Thyroid gland (tissue), 4 donors: ENCODE measurements at regions not wholly inside any gene's neighbourhood (a gene's known extent, or its start where the extent isn't known, plus 50 kb on each side); places are given as distances from the start of the nearest gene placed in this dataset.

Experiments used
- POLR2A ChIP-seq, 2 donors: fragments of 450-650 bp; IDR thresholded peaks; one replicate each; pipeline ENCODE4 v1.6.1; 2017; ENCODE audit warnings: antibody characterized with exemption in 2 of 2, mild to moderate bottlenecking in 2 of 2, moderate library complexity in 1 of 2
- TF ChIP-seq, protein P1 (sequence below), 6 experiments: fragments of 200-600 bp in 3 of 6; fragments of 450-650 bp in 3 of 6; sonication (generic) in 3 of 6; IDR thresholded peaks; one replicate each; pipeline ENCODE4 v1.5.1; 2016 to 2019; ENCODE audit warnings: antibody characterized with exemption in 6 of 6, mild to moderate bottlenecking in 2 of 6, inconsistent platforms in 1 of 6, moderate library complexity in 1 of 6

DNA sequence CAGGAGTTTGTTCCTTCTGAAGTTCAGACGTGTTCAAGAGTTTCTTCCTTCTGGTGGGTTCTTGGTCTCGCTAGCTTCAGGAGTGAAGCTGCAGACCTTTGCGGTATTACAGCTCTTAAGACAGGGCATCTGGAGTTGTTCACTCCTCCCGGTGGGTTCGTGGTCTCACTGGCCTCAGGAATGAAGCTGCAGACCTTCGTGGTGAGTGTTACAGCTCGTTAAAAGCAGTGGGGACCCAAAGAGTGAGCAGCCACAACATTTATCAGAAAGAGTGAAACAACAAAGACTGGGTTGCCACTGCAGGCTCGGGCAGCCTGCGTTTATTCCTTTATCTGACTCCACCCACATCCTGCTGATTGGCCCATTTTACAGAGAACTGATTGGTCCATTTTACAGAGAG, 373.1 kb downstream of the ETS1 start:
- TF ChIP-seq, protein P1, sequence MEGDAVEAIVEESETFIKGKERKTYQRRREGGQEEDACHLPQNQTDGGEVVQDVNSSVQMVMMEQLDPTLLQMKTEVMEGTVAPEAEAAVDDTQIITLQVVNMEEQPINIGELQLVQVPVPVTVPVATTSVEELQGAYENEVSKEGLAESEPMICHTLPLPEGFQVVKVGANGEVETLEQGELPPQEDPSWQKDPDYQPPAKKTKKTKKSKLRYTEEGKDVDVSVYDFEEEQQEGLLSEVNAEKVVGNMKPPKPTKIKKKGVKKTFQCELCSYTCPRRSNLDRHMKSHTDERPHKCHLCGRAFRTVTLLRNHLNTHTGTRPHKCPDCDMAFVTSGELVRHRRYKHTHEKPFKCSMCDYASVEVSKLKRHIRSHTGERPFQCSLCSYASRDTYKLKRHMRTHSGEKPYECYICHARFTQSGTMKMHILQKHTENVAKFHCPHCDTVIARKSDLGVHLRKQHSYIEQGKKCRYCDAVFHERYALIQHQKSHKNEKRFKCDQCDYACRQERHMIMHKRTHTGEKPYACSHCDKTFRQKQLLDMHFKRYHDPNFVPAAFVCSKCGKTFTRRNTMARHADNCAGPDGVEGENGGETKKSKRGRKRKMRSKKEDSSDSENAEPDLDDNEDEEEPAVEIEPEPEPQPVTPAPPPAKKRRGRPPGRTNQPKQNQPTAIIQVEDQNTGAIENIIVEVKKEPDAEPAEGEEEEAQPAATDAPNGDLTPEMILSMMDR (IDR thresholded peaks at IDR 0.05): no peak
- no peak for TF ChIP-seq POLR2A (IDR thresholded peaks at IDR 0.05)
